GM21381 (cell line): ENCODE measurements at regions not wholly inside any gene's neighbourhood (a gene's known extent, or its start where the extent isn't known, plus 50 kb on each side); places are given as distances from the start of the nearest gene placed in this dataset.
"Not testable (repeated sequence)": the region's sequence is repeated elsewhere in the genome, so short reads cannot be mapped to it uniquely, and the experiment has no call there.

ENCODE experiments used
- ATAC-seq: cut with Tn5 transposase; IDR thresholded peaks from one replicate; pipeline ENCODE4 v1.9.1; 2021; ENCODE audit warnings: mild to moderate bottlenecking, moderate library complexity; ENCODE audit not compliant: unreplicated experiment

GRCh38 chr21:28877318-28877884, 115.3 kb downstream of the LTN1 start:
- no peak for ATAC-seq

GRCh38 chr21:28875078-28875477, 117.6 kb downstream of the LTN1 start:
- no peak for ATAC-seq

GRCh38 chr21:28872218-28872617, 120.5 kb downstream of the LTN1 start:
- no peak for ATAC-seq

GRCh38 chr21:28871388-28872010, 121.2 kb downstream of the LTN1 start:
- ATAC-seq: no peak

DNA sequence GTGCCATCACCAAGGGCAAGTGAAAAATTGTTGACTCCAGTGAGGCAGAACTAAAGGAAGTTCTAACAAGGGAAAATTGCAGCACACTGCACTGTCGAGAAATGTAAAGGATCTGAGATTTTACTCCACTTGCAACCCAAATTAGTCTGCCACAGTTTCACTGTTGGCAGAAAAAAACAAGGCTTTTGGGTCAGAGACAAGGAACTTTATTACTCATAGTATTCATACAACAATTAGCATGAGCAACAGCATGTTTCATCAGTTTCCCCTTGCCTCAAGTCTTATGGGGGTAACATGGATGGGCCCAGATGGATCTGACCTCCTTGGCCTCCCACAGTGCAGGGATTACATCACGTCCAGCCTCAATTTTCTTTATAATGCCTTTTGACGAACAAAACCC, 125.3 kb downstream of the LTN1 start:
- ATAC-seq: no peak

GRCh38 chr21:28865488-28866186, 127.0 kb downstream of the LTN1 start:
- ATAC-seq: no peak

DNA sequence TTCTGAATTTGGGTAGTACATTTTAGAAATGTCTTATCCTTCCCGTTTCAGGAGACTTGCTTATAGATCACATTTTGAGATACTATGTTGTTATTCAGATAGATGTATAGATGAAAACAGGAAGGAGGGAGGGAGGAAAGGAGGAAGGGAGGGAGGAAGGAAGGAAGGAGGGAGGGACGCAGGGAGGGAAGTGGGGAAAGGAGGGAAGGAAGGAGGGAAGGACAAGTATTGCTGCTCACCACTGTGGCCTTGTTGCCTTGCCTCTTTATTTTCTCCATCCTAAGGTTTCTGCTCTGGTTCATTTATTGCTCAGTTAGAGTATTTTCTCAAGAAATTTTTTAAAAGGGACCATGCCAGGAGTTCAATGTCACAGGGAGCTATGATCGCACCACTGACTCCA, 134.3 kb downstream of the LTN1 start:
- ATAC-seq: no peak

GRCh38 chr21:28857752-28858151, 134.9 kb downstream of the LTN1 start:
- no peak for ATAC-seq

DNA sequence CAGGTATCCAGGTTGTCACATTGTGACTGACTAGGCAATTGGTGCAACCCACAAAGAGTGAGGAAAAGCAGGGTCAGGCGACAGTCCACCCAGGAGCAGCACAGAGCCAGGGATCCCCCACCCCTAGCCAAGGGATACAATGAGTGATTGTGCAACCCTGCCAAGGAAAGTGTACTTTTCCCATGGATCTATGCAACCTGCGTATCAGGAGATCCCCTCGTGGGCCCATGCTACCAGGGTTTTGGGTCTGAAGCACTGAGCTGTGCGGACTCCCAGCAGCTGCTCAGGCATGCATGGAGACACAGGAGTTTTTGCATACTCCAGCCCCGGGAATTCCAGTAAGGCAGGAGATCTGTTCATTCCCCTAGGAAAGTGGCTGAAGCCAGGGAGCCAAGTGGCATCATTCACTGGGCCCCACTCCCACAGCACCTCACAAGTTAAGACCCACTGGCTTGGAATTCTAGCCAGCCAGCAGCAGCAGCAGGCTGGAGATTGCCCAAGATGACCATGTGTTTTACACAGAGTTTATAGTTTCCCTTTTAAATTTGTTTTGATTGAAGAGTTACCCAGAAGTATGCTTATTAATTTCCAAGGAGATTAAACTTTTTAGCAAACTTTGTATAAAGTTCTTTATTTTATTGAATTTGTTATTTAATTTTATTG, 136.0 kb downstream of the LTN1 start:
- ATAC-seq: no peak

DNA sequence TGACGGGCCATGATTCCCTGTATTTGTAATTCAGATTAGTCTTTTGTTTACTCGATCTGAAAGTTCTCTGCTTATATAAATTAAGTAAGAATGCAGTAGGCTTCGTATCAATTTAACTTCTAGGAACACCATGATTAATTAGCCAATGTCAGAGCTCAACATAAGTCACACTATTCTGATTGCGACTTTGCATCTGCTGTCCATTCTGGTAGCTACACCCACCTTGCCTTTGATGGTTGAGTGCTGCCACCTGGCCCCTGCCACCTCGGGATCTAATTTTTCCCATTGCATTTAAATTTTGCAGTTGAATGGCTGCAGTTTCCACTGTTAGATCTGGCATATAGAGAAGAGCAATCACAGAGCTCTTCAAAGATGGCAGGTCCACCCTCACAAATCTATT, 140.0 kb downstream of the LTN1 start:
- ATAC-seq: no peak

- no peak for ATAC-seq
These were observed 141.0 kb downstream of the LTN1 start for GRCh38 chr21:28851645-28852044.

- ATAC-seq: not testable (repeated sequence)
These were observed 153.4 kb downstream of the LTN1 start for GRCh38 chr21:28839237-28839636.

- not testable (repeated sequence) for ATAC-seq
These were observed 155.3 kb downstream of the LTN1 start for GRCh38 chr21:28837426-28837825.

GRCh38 chr21:28836588-28836987, 156.1 kb downstream of the LTN1 start:
- not testable (repeated sequence) for ATAC-seq

DNA sequence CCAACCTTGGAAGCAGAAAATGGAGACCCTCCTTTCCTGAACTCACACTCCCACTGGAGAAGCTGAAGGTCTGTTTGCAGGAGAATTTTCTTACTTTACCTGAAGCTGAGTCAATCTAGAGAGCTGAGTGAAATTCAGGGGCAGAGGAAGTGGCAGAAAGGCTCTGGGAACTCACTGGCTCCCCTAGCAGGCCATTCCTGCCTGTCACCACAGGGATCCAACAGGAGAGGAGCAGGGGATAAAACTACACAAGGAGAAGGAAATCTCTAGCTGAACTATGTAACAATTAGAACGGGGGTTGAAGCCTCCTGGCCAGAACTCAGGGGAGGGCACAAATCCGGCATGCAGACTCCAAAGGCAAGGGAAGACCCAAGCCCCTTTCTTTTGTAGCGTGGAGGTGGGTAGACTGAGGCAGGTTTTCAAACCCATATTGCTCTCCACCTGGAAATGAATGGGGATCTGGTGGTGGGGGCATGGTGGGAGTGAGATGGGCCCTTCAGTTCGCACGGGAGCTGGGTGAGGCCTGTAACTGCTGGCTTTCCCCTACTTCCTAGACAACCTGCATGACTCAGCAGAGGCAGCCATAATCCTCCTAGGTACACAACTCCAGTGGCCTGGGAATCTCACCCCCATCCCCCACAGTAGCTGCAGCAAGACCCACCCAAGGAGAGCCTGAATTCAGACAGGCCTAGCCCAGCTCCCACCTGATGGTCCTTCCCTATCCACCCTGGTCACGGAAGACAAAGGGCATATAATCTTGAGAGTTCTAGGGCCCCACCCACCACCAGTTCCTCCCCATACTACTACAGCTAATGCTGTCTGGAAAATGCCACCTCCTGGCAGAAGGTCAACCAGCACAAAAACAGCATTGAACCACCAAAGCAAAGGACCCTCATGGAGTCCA, 158.1 kb downstream of the LTN1 start:
- no peak for ATAC-seq

DNA sequence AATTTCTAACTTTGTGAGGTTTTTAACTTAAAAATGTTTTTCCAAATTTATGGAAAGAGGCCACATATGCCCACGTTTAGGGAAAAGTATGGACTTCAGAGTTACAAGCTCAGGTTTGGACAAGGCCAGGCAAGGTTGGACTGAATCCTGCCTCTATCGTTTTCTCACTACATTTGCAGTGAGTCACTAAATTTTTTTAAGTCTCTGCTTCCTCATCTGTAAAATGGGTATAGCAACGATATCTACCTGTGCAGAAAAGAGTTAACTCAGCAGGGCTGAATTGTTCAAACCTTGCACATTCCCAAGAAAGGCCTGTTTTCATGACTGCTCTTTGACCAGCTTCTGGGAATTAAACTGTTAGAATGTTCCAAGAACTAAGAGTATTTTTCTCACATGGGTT, 159.1 kb downstream of the LTN1 start:
- ATAC-seq: no peak

GRCh38 chr21:28833182-28833581, 159.5 kb downstream of the LTN1 start:
- ATAC-seq: no peak

DNA sequence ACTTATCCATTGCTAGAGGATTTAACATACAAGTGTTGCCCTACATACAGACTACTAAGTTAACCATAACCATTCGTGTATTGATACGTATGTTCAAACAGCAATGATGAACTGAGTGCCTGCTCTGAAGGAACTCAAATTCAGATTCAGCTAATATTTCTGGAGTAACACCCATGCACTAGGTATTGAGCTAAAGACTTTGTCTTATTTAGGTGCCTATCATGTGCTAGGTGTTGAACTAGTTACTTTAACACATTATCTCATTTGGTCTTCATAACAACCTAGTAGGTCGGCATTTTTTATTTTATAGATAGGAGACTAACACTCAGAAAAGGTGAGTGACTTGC, 160.0 kb downstream of the LTN1 start:
- ATAC-seq: no peak

DNA sequence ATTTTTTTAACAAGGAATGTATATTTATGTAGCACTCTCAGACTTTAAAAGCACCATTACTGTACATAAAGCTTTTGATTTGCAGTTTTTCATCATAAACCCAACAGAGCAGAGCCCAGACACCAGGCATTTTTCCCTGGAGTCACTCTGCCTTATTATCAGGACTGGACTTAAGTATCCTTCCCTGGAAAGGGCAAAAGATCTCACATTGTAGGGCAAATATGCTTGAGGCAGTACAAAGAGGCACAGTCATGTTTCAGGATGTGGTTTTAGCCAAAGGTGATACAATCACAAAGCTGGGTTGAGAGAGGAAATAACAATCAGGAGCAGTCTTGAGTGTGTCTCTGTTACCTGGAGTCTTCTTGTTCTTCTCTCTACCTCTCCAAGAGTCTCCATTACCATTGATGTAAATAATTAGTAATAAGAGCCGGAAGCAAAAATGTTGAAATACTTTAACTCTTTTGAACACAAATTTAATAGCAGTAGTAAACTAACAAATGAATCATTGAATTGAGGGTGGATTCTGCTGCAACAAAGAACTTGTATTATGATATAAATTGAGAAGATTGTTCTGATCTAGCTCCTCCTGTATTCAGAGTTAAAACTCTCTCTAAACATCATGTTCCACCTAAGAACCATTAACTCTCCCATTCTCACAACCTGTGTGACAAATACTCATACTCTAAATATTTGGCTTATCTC, 160.5 kb downstream of the LTN1 start:
- no peak for ATAC-seq

- ATAC-seq: no peak
These were observed 163.7 kb downstream of the LTN1 start for GRCh38 chr21:28828981-28829380.
